HL-60/S4 treated with retinoic acid at 250 ng/mL for 4 days and 3 days (cell line): ENCODE measurements at regions not wholly inside any gene's neighbourhood (a gene's known extent, or its start where the extent isn't known, plus 50 kb on each side); places are given as distances from the start of the nearest gene placed in this dataset.
"Not testable (repeated sequence)": the region's sequence is repeated elsewhere in the genome, so short reads cannot be mapped to it uniquely, and the experiment has no call there.

ENCODE experiments used
- in situ Hi-C: fragments of 300-500 bp; cut with MboI; formaldehyde crosslinking; loops from 2 replicates; pipeline ENCODE4 v1.7.0; 2022; ENCODE audit warnings: low sequenced_read_pairs

- in situ Hi-C loops, result no loop called here
Observed at GRCh38 chr5:154565123-154565522, 87.1 kb upstream of the HAND1 start.

DNA sequence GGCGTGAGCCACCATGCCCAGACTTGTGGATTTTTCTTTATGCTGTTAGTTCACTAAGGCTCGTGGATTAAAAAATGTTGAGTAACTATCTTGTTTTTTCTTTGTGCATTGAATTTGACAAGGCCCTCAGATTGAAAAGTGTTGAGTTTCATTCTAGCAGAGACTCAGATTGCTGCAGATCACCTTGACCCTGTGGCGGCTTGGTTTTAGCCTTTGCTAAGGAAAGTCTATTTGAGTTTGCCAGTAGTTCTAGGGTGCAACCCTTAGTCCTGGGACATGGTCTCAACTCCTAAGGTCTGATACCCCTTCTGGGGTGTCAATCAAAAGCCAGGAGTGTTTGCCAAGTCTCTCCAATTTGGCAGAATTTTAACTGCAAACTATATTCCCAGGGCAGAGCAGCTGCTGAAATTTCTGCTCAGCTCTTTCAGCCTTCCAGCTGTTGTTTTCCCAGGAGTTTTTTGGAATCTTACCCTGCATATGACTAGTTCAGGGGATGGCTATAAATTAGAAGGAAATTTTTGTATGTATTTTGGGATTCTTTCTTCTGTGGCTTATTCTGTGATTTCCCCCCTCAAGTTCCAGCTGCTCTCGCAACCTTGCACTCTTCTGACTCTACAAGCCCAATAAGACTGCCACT is 84.3 kb upstream of the HAND1 start:
- in situ Hi-C loops, result no loop called here

DNA sequence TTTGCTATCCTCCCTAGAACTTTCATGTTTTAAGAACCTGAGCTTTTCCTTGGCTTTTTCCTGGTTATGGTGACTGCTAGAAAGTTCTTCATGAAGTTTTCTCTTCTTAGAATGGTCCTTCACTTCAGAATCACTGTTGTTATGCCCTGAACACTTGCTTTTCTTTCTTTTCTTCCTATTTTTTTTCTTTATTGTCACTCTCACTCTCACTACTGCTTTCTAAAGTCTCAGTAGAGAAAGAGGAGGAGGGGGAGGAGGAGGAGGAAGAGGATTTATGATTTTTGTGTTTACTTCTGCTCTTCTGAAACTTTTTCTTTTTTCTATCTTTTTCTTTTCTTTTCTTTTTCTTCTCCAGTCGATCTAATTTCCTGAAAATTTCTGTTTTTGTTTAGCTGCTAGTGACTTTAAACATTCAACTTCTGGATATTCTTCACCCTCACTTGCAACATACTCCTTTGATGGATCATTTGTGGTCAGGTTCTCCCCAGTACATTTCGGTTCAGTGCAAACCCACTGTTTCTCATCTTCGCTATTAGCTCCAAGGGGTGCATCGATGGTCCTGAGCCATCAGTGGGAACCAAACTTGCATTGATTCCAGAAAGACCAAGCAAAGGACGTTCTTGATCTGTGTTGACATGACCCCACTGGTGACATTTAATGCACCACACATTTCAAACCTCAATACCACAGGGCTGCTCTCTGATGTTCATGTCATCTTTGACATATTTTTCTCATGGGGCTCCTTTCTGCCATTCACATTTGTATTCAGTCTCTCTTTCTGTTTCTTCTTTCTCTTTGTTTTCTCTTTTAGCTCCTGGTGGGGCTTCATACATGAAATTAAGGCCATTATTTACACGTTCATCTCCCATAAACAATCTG is 81.6 kb upstream of the HAND1 start:
- in situ Hi-C loops, result no loop called here

GRCh38 chr5:154557548-154557947 is 79.5 kb upstream of the HAND1 start:
- in situ Hi-C loops, result no loop called here

GRCh38 chr5:154547551-154547950 is 69.5 kb upstream of the HAND1 start:
- in situ Hi-C loops, result no loop called here

DNA sequence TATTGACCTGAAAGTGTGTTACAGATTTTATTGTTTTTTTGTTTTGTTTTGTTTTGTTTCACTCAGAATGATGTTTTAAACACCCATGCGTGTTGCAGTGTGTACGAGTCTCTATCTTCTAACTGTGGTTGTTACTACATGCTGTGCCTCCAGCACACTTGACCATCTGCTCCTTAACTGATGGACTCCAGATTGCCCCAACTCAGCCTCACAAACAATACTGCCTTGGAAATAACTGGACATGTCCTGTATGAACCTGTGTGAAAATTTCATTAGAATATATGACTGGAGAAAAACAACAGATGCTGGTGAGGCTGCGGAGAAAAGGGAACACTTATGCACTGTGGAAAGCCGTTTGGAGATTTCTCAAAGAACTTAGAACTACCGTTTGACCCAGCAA is 68.7 kb upstream of the HAND1 start:
- in situ Hi-C loops, result no loop called here

GRCh38 chr5:154544646-154545045 is 66.6 kb upstream of the HAND1 start:
- in situ Hi-C loops, result no loop called here

GRCh38 chr5:154543380-154543779 is 65.4 kb upstream of the HAND1 start:
- in situ Hi-C loops, result no loop called here

DNA sequence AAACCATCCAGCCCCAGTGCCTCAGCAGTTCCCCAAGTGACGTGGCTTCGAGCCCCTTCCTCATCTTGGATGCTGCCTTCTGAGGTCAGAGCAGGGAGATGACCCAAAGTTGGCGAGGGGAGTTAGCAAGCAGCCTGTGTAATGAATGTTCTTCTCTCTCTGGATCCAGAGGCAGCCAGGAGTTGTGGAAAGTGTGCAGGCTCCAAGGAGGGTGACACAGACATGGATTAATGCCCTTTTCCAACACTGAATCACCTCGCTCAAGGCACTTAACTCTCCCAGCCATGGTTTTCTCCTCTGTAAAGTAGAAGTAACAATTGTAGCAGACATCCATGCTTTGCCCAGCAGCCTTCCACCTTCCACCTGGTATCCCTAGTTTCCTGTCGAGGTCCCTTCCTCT is 64.6 kb upstream of the HAND1 start:
- in situ Hi-C loops, result no loop called here

GRCh38 chr5:154542000-154542399 is 64.0 kb upstream of the HAND1 start:
- in situ Hi-C loops, result no loop called here

- in situ Hi-C loops, result no loop called here
Observed at GRCh38 chr5:154541553-154541952, 63.5 kb upstream of the HAND1 start.

- in situ Hi-C loops, result no loop called here
Observed at GRCh38 chr5:154540600-154540999, 62.6 kb upstream of the HAND1 start.

DNA sequence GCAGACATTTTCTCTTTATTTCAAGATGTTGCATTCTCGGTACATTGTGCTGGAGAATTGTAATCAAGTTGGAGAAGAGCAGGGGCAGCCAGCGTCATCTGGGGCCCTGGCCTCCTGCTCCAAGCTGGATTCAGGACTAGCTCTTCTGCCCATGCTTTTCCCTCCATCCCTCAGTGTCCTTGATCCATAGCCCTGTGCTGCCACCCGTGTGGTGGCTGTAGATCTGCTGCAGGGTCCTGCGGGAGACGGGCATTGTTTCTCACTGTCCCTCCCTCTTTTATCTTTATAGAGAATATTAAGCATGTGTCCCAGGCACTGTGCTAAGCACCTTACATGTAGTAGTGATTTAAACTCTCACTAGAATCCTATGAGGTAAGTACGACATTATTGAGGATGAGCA is 60.5 kb upstream of the HAND1 start:
- in situ Hi-C loops, result no loop called here

- in situ Hi-C loops, result not testable (repeated sequence)
Observed at GRCh38 chr5:154536439-154536838, 58.4 kb upstream of the HAND1 start.

DNA sequence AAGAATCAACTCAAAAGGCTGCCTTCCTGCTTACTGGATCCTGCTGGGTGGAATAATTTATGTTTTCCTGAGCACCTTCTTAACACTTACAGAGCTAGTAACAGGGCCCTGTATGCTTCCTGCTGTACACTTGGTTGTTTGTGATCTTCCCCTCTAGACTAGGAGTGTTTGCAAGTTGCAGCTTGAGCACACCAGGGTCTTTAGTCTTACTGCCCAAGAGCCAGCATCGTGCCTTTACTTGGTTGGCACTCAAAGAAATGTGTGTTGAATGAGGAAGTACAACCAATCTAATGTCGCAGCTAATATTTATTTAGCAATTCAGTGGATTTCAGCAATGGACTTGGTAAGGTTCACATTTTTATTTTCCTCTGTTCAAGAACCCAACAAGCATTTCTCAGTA is 57.5 kb upstream of the HAND1 start:
- in situ Hi-C loops, result no loop called here

DNA sequence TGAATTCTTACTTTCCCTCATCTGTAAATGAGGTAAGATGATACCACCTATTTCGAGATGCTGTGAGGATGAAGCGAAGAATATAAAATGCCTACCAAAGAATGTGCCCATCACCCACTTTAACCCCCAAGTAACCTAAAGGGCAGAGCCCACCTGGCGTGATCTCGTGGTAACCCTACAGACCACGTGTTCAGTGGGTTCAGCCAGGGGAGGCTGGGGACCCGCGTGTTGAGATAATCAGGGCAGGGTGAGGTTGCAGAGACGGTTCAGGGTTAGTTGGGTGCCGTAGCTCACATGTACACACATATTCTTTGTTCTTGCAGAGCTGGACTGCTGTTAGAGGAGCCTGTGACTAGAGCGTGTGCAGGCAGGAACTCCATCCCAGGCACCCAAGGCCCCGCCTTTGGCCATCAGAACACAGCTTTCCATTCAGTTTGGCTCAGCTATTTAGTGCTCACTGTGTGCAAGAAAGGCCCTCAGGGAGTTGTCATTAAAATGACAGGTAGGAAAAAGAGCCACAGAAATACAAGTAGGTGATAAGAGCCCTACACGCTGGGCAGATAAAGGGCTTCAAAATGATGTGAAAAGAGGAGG is 56.5 kb upstream of the HAND1 start:
- in situ Hi-C loops, result no loop called here

DNA sequence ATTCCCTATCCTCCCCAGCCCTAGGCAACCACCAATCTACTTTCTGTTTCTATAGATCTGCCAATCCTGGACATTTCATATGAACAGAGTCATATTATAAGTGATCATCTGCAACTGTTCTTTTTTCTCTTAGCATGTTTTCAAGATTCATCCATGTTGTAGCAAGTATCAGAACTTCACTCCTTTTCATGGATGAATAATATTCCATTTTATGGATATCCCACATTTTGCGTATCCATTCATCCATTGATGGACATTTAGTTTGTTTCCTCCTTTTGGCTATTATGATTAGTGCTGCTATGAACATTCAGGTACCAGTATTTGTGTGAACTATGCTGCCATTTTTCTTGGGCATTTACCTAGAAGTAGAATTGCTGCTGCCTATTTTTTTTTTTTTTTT is 51.3 kb upstream of the HAND1 start:
- in situ Hi-C loops, result no loop called here

GRCh38 chr5:154528005-154528594 is 50.1 kb upstream of the HAND1 start:
- in situ Hi-C loops, result no loop called here
